Kidney (tissue), 13 donors: ENCODE measurements at regions not wholly inside any gene's neighbourhood (a gene's known extent, or its start where the extent isn't known, plus 50 kb on each side); places are given as distances from the start of the nearest gene placed in this dataset.
A peak's percentile ranks its signal among the peaks of the same experiment; 100 is the strongest.

Experiments used
- DNase-seq, 5 donors: peaks; one replicate each; pipeline ENCODE4 v3.0.0-alpha.2; 2013 to 2020
- FAIRE-seq: peaks from 2 replicates; lab custom pipeline; 2012; peaks lifted over from hg19 to GRCh38; lab: Jason Lieb, UNC
- H3K27ac ChIP-seq, 2 donors: one replicate each; pipeline ENCODE4 v1.7.0; 2013; ENCODE audit warnings: low read depth in 2 of 2, low read length in 2 of 2, inconsistent platforms in 1 of 2
- H3K27me3 ChIP-seq: one replicate; pipeline ENCODE4 v1.7.1; 2013; ENCODE audit warnings: low read length, inconsistent platforms; ENCODE audit not compliant: control insufficient read depth, insufficient read depth
- H3K36me3 ChIP-seq, 3 donors: one replicate each; pipeline versions ENCODE4 v1.7.0 to v1.7.1; 2013; ENCODE audit warnings: low read length in 3 of 3, control low read depth in 1 of 3, inconsistent platforms in 1 of 3; ENCODE audit not compliant: insufficient read depth in 3 of 3, control insufficient read depth in 2 of 3
- H3K4me1 ChIP-seq, 3 donors: one replicate each; pipeline versions ENCODE4 v1.7.0 to v1.7.1; 2013; ENCODE audit warnings: low read length in 3 of 3, inconsistent platforms in 1 of 3, low read depth in 1 of 3; ENCODE audit not compliant: control insufficient read depth in 2 of 3, insufficient read depth in 2 of 3
- H3K4me3 ChIP-seq, 3 donors: one replicate each; pipeline versions ENCODE4 v1.7.0 to v1.8.1; 2013; ENCODE audit warnings: low read length in 3 of 3, control low read depth in 1 of 3, inconsistent platforms in 1 of 3
- H3K9ac ChIP-seq, 3 donors: one replicate each; pipeline versions ENCODE4 v1.7.0 to v1.7.1; 2013; ENCODE audit warnings: low read length in 3 of 3, control low read depth in 1 of 3, inconsistent platforms in 1 of 3
- H3K9me3 ChIP-seq, 3 donors: one replicate each; pipeline versions ENCODE4 v1.7.0 to v1.7.1; 2013; ENCODE audit warnings: low read length in 3 of 3, control low read depth in 1 of 3, inconsistent platforms in 1 of 3; ENCODE audit not compliant: control insufficient read depth in 2 of 3, insufficient read depth in 1 of 3
- CTCF ChIP-seq: IDR thresholded peaks from 3 replicates; pipeline ENCODE4 v1.5.1; 2012; ENCODE audit warnings: mild to moderate bottlenecking, moderate library complexity, borderline replicate concordance; ENCODE audit not compliant: insufficient read depth; ENCODE audit errors: extremely low read depth
- intact Hi-C: fragments of 100-400 bp; cut with DNase I; formaldehyde crosslinking; loops from one replicate; pipeline ENCODE4 v1.11.1; 2022
- donor health status: control.
- donor health status: control.
- donor health status: control.
- donor health status: control.
- donor health status: control.
- donor health status: DM: yes; HTN: yes; CAD: no.
- donor health status: Normal renal cell carcinoma (clear cell type).

- FAIRE-seq = no peak
Observed at GRCh38 chr22:47300698-47301405, 538.4 kb downstream of the TBC1D22A start.

GRCh38 chr22:47299863-47300697 lies 537.6 kb downstream of the TBC1D22A start:
- H3K4me3 ChIP-seq = no peak overlapping the region
- H3K27ac ChIP-seq = no peak overlapping the region
- no peak for FAIRE-seq
- no peaks in the 10 kb centered on the region for H3K27me3 ChIP-seq
- H3K4me1 ChIP-seq = no peaks in the 10 kb centered on the region
- no peaks in the 10 kb centered on the region for H3K9me3 ChIP-seq
- no peak overlapping the region for H3K9ac ChIP-seq
- intact Hi-C loops = no loop called here
- no peaks in the 10 kb centered on the region for H3K36me3 ChIP-seq
- TF ChIP-seq CTCF = no peak
- DNase-seq = peak in 1 of 5 donors; percentile 3

More at GRCh38 chr22:47300698-47301405, 538.4 kb downstream of the TBC1D22A start:
- DNase-seq = peak in 1 of 5 donors; percentile 4
- H3K27me3 ChIP-seq = no peaks in the 10 kb centered on the region
- no peaks in the 10 kb centered on the region for H3K9me3 ChIP-seq
- no peak for TF ChIP-seq CTCF
- no peak overlapping the region for H3K9ac ChIP-seq
- no peak overlapping the region for H3K4me3 ChIP-seq
- no peaks in the 10 kb centered on the region for H3K4me1 ChIP-seq
- intact Hi-C loops = no loop called here
- no peak overlapping the region for H3K27ac ChIP-seq
- H3K36me3 ChIP-seq = no peaks in the 10 kb centered on the region

GRCh38 chr22:47299211-47299862 lies 536.9 kb downstream of the TBC1D22A start:
- no peak for TF ChIP-seq CTCF
- no peak overlapping the region for H3K4me3 ChIP-seq
- no peak for FAIRE-seq
- H3K27me3 ChIP-seq = no peaks in the 10 kb centered on the region
- no peaks in the 10 kb centered on the region for H3K36me3 ChIP-seq
- H3K27ac ChIP-seq = no peak overlapping the region
- intact Hi-C loops = no loop called here
- H3K9me3 ChIP-seq = no peaks in the 10 kb centered on the region
- H3K9ac ChIP-seq = no peak overlapping the region
- DNase-seq = peak in 1 of 5 donors; percentile 3
- no peaks in the 10 kb centered on the region for H3K4me1 ChIP-seq
